Left renal cortex interstitium (tissue), 4 donors: ENCODE measurements at regions not wholly inside any gene's neighbourhood (a gene's known extent, or its start where the extent isn't known, plus 50 kb on each side); places are given as distances from the start of the nearest gene placed in this dataset.

Experiments
- DNase-seq, 4 donors: peaks; one replicate each; pipeline ENCODE4 v3.0.0-alpha.2; 2013; ENCODE audit warnings: low read depth in 4 of 4, low spot score in 2 of 4, missing footprints in 1 of 4

GRCh38 chr12:5223881-5224280 is 180.2 kb downstream of the KCNA5 start:
- no peak for DNase-seq

- no peak for DNase-seq
These were observed 182.9 kb downstream of the KCNA5 start for GRCh38 chr12:5226581-5226980.

GRCh38 chr12:5227708-5228373 is 184.2 kb downstream of the KCNA5 start:
- no peak for DNase-seq

GRCh38 chr12:5230156-5230555 is 186.5 kb downstream of the KCNA5 start:
- DNase-seq, result no peak

- DNase-seq, result no peak
These were observed 187.2 kb downstream of the KCNA5 start for GRCh38 chr12:5230861-5231260.

GRCh38 chr12:5232291-5232690 is 188.6 kb downstream of the KCNA5 start:
- no peak for DNase-seq

- DNase-seq, result no peak
These were observed 189.3 kb downstream of the KCNA5 start for GRCh38 chr12:5232826-5233500.

- DNase-seq, result no peak
These were observed 192.5 kb downstream of the KCNA5 start for GRCh38 chr12:5236022-5236640.

GRCh38 chr12:5242440-5242839 is 189.5 kb upstream of the NTF3 start:
- DNase-seq, result no peak

GRCh38 chr12:5243014-5243413 is 188.9 kb upstream of the NTF3 start:
- DNase-seq, result no peak

- DNase-seq, result no peak
These were observed 187.4 kb upstream of the NTF3 start for GRCh38 chr12:5244513-5244972.

GRCh38 chr12:5246196-5246595 is 185.7 kb upstream of the NTF3 start:
- DNase-seq, result no peak

- no peak for DNase-seq
These were observed 184.8 kb upstream of the NTF3 start for GRCh38 chr12:5247144-5247543.

- DNase-seq, result no peak
These were observed 183.7 kb upstream of the NTF3 start for GRCh38 chr12:5248230-5248629.

GRCh38 chr12:5248999-5249526 is 182.8 kb upstream of the NTF3 start:
- DNase-seq, result no peak

GRCh38 chr12:5251092-5251491 is 180.8 kb upstream of the NTF3 start:
- DNase-seq, result no peak

- no peak for DNase-seq
These were observed 180.1 kb upstream of the NTF3 start for GRCh38 chr12:5251786-5252185.

- no peak for DNase-seq
These were observed 177.2 kb upstream of the NTF3 start for GRCh38 chr12:5254703-5255102.

GRCh38 chr12:5257763-5258495 is 174.0 kb upstream of the NTF3 start:
- DNase-seq, result no peak

GRCh38 chr12:5258498-5258897 is 173.4 kb upstream of the NTF3 start:
- no peak for DNase-seq

- no peak for DNase-seq
These were observed 173.0 kb upstream of the NTF3 start for GRCh38 chr12:5258926-5259325.
